HEK293 (cell line): ENCODE measurements at regions not wholly inside any gene's neighbourhood (a gene's known extent, or its start where the extent isn't known, plus 50 kb on each side); places are given as distances from the start of the nearest gene placed in this dataset.

Experiments used
- CTCF ChIA-PET: fragments of 350-600 bp; formaldehyde crosslinking; extraction: SDS; loops from one replicate; lab custom pipeline; 2021; ENCODE audit warnings: antibody characterized with exemption; lab: Yijun Ruan, JAX
- POLR2A ChIA-PET: fragments of 300-600 bp; formaldehyde crosslinking; extraction: SDS; loops from one replicate; lab custom pipeline; 2020; ENCODE audit warnings: antibody characterized with exemption, inconsistent platforms; lab: Yijun Ruan, JAX
- H3K27ac ChIP-seq: fragments of 200-500 bp; sonication (Bioruptor generic); 2 replicates; pipeline ENCODE4 v1.5.1; 2014; ENCODE audit warnings: low read depth, low read length, control low read depth, inconsistent platforms; ENCODE audit errors: extremely low read depth
- H3K36me3 ChIP-seq, 2 experiments: fragments of 200-500 bp in 1 of 2; sonication (Bioruptor generic) in 1 of 2; 1 replicate in 1 of 2; 2 replicates in 1 of 2; pipeline ENCODE4 v1.5.1; 2014 to 2017; ENCODE audit warnings: inconsistent platforms in 2 of 2, low read length in 2 of 2; ENCODE audit not compliant: control insufficient read depth in 2 of 2, insufficient read depth in 1 of 2
- H3K4me1 ChIP-seq: fragments of 200-500 bp; sonication (Bioruptor generic); 2 replicates; pipeline ENCODE4 v1.5.1; 2014; ENCODE audit warnings: mild to moderate bottlenecking, low read length, inconsistent platforms; ENCODE audit not compliant: control insufficient read depth, insufficient read depth
- H3K4me3 ChIP-seq: 2 replicates; pipeline ENCODE4 v1.5.1; 2011; ENCODE audit warnings: low read depth, mild to moderate bottlenecking, control low read depth, low read length, moderate library complexity
- H3K9me3 ChIP-seq: fragments of 200-500 bp; sonication (Bioruptor generic); 2 replicates; pipeline ENCODE4 v1.5.1; 2014; ENCODE audit warnings: low read depth, low read length, inconsistent platforms; ENCODE audit not compliant: control insufficient read depth, insufficient read depth
- AEBP2 ChIP-seq: fragments of 450-650 bp; formaldehyde crosslinking; IDR thresholded peaks from 2 replicates; pipeline ENCODE4 v1.5.1; 2016; ENCODE audit warnings: missing biosample characterization, missing genetic modification characterization, borderline replicate concordance
- ATF2 ChIP-seq: fragments of 450-650 bp; formaldehyde crosslinking; IDR thresholded peaks from 2 replicates; pipeline ENCODE4 v1.5.1; 2016; ENCODE audit warnings: missing biosample characterization, missing genetic modification characterization, low read depth
- GLI2 ChIP-seq: fragments of 450-650 bp; formaldehyde crosslinking; IDR thresholded peaks from 2 replicates; pipeline ENCODE4; 2017; ENCODE audit warnings: missing biosample characterization, missing genetic modification characterization, low read depth, borderline replicate concordance
- KLF17 ChIP-seq: fragments of 450-650 bp; formaldehyde crosslinking; IDR thresholded peaks from 2 replicates; pipeline ENCODE4 v1.5.1; 2016; ENCODE audit warnings: missing biosample characterization, missing genetic modification characterization
- MEIS1 ChIP-seq: sonication (generic); formaldehyde crosslinking; IDR thresholded peaks from 2 replicates; pipeline ENCODE4 v1.8.1; 2022; ENCODE audit warnings: missing genetic modification reagents, mild to moderate bottlenecking, borderline replicate concordance
- OVOL3 ChIP-seq: fragments of 450-650 bp; formaldehyde crosslinking; IDR thresholded peaks from 2 replicates; pipeline ENCODE4 v1.5.1; 2016; ENCODE audit warnings: missing biosample characterization, missing genetic modification characterization
- PRDM10 ChIP-seq: fragments of 450-650 bp; formaldehyde crosslinking; IDR thresholded peaks from 2 replicates; pipeline ENCODE4 v1.5.1; 2016; ENCODE audit warnings: missing biosample characterization, missing genetic modification characterization
- PRDM4 ChIP-seq: fragments of 450-650 bp; formaldehyde crosslinking; IDR thresholded peaks from 2 replicates; pipeline ENCODE4 v1.5.1; 2017; ENCODE audit warnings: missing biosample characterization, missing genetic modification characterization
- WT1 ChIP-seq: fragments of 450-650 bp; formaldehyde crosslinking; IDR thresholded peaks from 2 replicates; pipeline ENCODE4 v1.5.1; 2016; ENCODE audit warnings: missing biosample characterization, missing genetic modification characterization
- ZNF157 ChIP-seq: fragments of 450-650 bp; formaldehyde crosslinking; IDR thresholded peaks from 2 replicates; pipeline ENCODE4 v1.5.1; 2016; ENCODE audit warnings: missing biosample characterization, missing genetic modification characterization
- ZNF16 ChIP-seq: fragments of 450-650 bp; formaldehyde crosslinking; IDR thresholded peaks from 2 replicates; pipeline ENCODE4 v1.5.1; 2016; ENCODE audit warnings: low read depth, missing biosample characterization, missing genetic modification characterization
- ZNF174 ChIP-seq: fragments of 450-650 bp; formaldehyde crosslinking; IDR thresholded peaks from 2 replicates; pipeline ENCODE4 v1.5.0; 2017; ENCODE audit warnings: missing biosample characterization, mild to moderate bottlenecking, missing genetic modification characterization
- ZNF335 ChIP-seq: fragments of 450-650 bp; formaldehyde crosslinking; conservative IDR thresholded peaks from 2 replicates; pipeline ENCODE4 v1.5.1; 2016; ENCODE audit warnings: missing biosample characterization, missing genetic modification characterization
- ZNF398 ChIP-seq: fragments of 450-650 bp; formaldehyde crosslinking; IDR thresholded peaks from 2 replicates; pipeline ENCODE4 v1.5.1; 2017; ENCODE audit warnings: missing biosample characterization, missing genetic modification characterization
- ZNF404 ChIP-seq: fragments of 450-650 bp; formaldehyde crosslinking; IDR thresholded peaks from 2 replicates; pipeline ENCODE4 v1.5.1; 2017; ENCODE audit warnings: missing biosample characterization, missing genetic modification characterization
- ZNF558 ChIP-seq: fragments of 450-650 bp; formaldehyde crosslinking; IDR thresholded peaks from 2 replicates; pipeline ENCODE4 v1.5.1; 2016; ENCODE audit warnings: missing biosample characterization, missing genetic modification characterization
- ZNF596 ChIP-seq: fragments of 450-650 bp; IDR thresholded peaks from 2 replicates; pipeline ENCODE4 v1.5.0; 2018; ENCODE audit warnings: missing biosample characterization, mild to moderate bottlenecking, missing genetic modification characterization, moderate library complexity
- ZNF670 ChIP-seq: fragments of 450-650 bp; formaldehyde crosslinking; IDR thresholded peaks from 2 replicates; pipeline ENCODE4 v1.5.1; 2016; ENCODE audit warnings: missing biosample characterization, missing genetic modification characterization, low read depth
- ZNF776 ChIP-seq: fragments of 450-650 bp; formaldehyde crosslinking; IDR thresholded peaks from 2 replicates; pipeline ENCODE4 v1.5.0; 2017; ENCODE audit warnings: missing biosample characterization, missing genetic modification characterization, borderline replicate concordance

- Histone ChIP-seq H3K9me3 (no peaks in the 10 kb centered on the region), H3K27ac (no peak overlapping the region), H3K36me3 (no peaks in the 10 kb centered on the region), H3K4me1 (no peaks in the 10 kb centered on the region), H3K4me3 (no peak overlapping the region)
- ChIA-PET CTCF (interaction anchor here (0.6 to 1.3 kb wide), 3 partner anchors 12 to 240 kb away, joined by 3 to 4 read pairs (median 3); no protein-coding TSS in a partner anchor), POLR2A (no interaction called here)
- TF ChIP-seq ZNF16 (tag by site-specific recombination): no peak
- no peak for TF ChIP-seq ZNF596 (tag by site-specific recombination)
- TF ChIP-seq PRDM4 (tag by site-specific recombination): no peak
- no peak for TF ChIP-seq ZNF404 (tag by site-specific recombination)
- no peak for TF ChIP-seq KLF17 (tag by site-specific recombination)
These were observed 57.1 kb upstream of the KMT2C start for GRCh38 chr7:152492952-152493351.

- H3K4me1 ChIP-seq: no peaks in the 10 kb centered on the region
- no peak overlapping the region for H3K27ac ChIP-seq
- ChIA-PET POLR2A (no interaction called here), CTCF (no interaction called here)
- no peak for TF ChIP-seq ZNF335 (tag by site-specific recombination)
- TF ChIP-seq GLI2 (tag by site-specific recombination): no peak
- no peak for TF ChIP-seq AEBP2 (tag by site-specific recombination)
- no peak for TF ChIP-seq ZNF558 (tag by site-specific recombination)
- no peak for TF ChIP-seq ZNF174 (tag by site-specific recombination)
- TF ChIP-seq PRDM10 (tag by site-specific recombination): no peak
- TF ChIP-seq OVOL3 (tag by site-specific recombination): no peak
- TF ChIP-seq WT1 (tag by site-specific recombination): no peak
- TF ChIP-seq MEIS1 (CRISPR knock-in tag): no peak
- no peak for TF ChIP-seq ZNF670 (tag by site-specific recombination)
- TF ChIP-seq ZNF398: no peak
- TF ChIP-seq ZNF157 (tag by site-specific recombination): no peak
- TF ChIP-seq ATF2 (tag by site-specific recombination): no peak
- no peak for TF ChIP-seq ZNF776 (tag by site-specific recombination)
- H3K36me3 ChIP-seq: no peaks in the 10 kb centered on the region
- no peak overlapping the region for H3K4me3 ChIP-seq
- H3K9me3 ChIP-seq: no peaks in the 10 kb centered on the region
These were observed 53.2 kb upstream of the KMT2C start for GRCh38 chr7:152489044-152489443.
